ENCODE measurements at regions not wholly inside any gene's neighbourhood (a gene's known extent, or its start where the extent isn't known, plus 50 kb on each side); places are given as distances from the start of the nearest gene placed in this dataset.
"Not testable (repeated sequence)": the region's sequence is repeated elsewhere in the genome, so short reads cannot be mapped to it uniquely, and the experiment has no call there.

GRCh38 chr9:2243666-2244555, 228.8 kb downstream of the SMARCA2 start:
- no peak for DNase-seq

GRCh38 chr9:2247340-2247739, 232.2 kb downstream of the SMARCA2 start:
- DNase-seq, result no peak

- DNase-seq, result no peak
Measured at GRCh38 chr9:2248768-2249265, 233.7 kb downstream of the SMARCA2 start.

GRCh38 chr9:2253636-2254580, 238.8 kb downstream of the SMARCA2 start:
- no peak for DNase-seq

GRCh38 chr9:2255128-2255527, 240.0 kb downstream of the SMARCA2 start:
- no peak for DNase-seq

- DNase-seq, result peak; percentile 54
Measured at GRCh38 chr9:2257248-2257929, 242.2 kb downstream of the SMARCA2 start.

- DNase-seq, result peak; percentile 75
Measured at GRCh38 chr9:2260417-2261306, 245.5 kb downstream of the SMARCA2 start.

GRCh38 chr9:2261421-2262103, 246.4 kb downstream of the SMARCA2 start:
- DNase-seq, result no peak

- no peak for DNase-seq
Measured at GRCh38 chr9:2262386-2263071, 247.4 kb downstream of the SMARCA2 start.

GRCh38 chr9:2263111-2263510, 248.0 kb downstream of the SMARCA2 start:
- no peak for DNase-seq

GRCh38 chr9:2263665-2264064, 248.5 kb downstream of the SMARCA2 start:
- DNase-seq, result no peak

GRCh38 chr9:2264081-2264480, 248.9 kb downstream of the SMARCA2 start:
- no peak for DNase-seq

- peak; percentile 88 for DNase-seq
Measured at GRCh38 chr9:2267181-2267745, 252.1 kb downstream of the SMARCA2 start.

GRCh38 chr9:2269778-2270177, 254.6 kb downstream of the SMARCA2 start:
- DNase-seq, result no peak

- DNase-seq, result no peak
Measured at GRCh38 chr9:2270565-2270964, 255.4 kb downstream of the SMARCA2 start.

GRCh38 chr9:2271426-2271825, 256.3 kb downstream of the SMARCA2 start:
- DNase-seq, result no peak

GRCh38 chr9:2274762-2275161, 259.6 kb downstream of the SMARCA2 start:
- DNase-seq, result no peak

- no peak for DNase-seq
Measured at GRCh38 chr9:2276296-2276695, 261.1 kb downstream of the SMARCA2 start.

- not testable (repeated sequence) for DNase-seq
Measured at GRCh38 chr9:2277133-2277532, 262.0 kb downstream of the SMARCA2 start.

- not testable (repeated sequence) for DNase-seq
Measured at GRCh38 chr9:2277644-2278043, 262.5 kb downstream of the SMARCA2 start.

All from DMS79 treated with DMSO at 0.1 percent for 48 hours (cell line).